ENCODE measurements at regions not wholly inside any gene's neighbourhood (a gene's known extent, or its start where the extent isn't known, plus 50 kb on each side); places are given as distances from the start of the nearest gene placed in this dataset.

GRCh38 chr3:168161696-168162095, 66.0 kb upstream of the GOLIM4 start:
- Histone ChIP-seq H3K9me2 (replicated peaks; ENCODE audit: insufficient read depth, low read length) (no peaks in the 10 kb centered on the region), H3K4me2 (ENCODE audit: low read depth, low read length, poor library complexity, severe bottlenecking) (no peak overlapping the region), H3K36me3 (ENCODE audit: low read length) (no peaks in the 10 kb centered on the region), H2AFZ (ENCODE audit: low read depth, low read length, severe bottlenecking) (no peak overlapping the region), H3K79me2 (ENCODE audit: insufficient read depth, low read length) (no peaks in the 10 kb centered on the region), H3F3A (ENCODE audit: insufficient read depth) (no peaks in the 10 kb centered on the region), H3K27ac (ENCODE audit: low read depth, low read length) (no peak overlapping the region), H3K27me3 (ENCODE audit: low read length) (no peaks in the 10 kb centered on the region), H3K4me3 (ENCODE audit: insufficient read depth, low read length, poor library complexity, severe bottlenecking) (no peak overlapping the region), H3K9me3 (ENCODE audit: insufficient read depth, low read length) (no peaks in the 10 kb centered on the region), H3K9ac (ENCODE audit: low read length) (no peak overlapping the region), H4K20me1 (ENCODE audit: low read depth, low read length) (no peaks in the 10 kb centered on the region)
- TF ChIP-seq, protein P1, sequence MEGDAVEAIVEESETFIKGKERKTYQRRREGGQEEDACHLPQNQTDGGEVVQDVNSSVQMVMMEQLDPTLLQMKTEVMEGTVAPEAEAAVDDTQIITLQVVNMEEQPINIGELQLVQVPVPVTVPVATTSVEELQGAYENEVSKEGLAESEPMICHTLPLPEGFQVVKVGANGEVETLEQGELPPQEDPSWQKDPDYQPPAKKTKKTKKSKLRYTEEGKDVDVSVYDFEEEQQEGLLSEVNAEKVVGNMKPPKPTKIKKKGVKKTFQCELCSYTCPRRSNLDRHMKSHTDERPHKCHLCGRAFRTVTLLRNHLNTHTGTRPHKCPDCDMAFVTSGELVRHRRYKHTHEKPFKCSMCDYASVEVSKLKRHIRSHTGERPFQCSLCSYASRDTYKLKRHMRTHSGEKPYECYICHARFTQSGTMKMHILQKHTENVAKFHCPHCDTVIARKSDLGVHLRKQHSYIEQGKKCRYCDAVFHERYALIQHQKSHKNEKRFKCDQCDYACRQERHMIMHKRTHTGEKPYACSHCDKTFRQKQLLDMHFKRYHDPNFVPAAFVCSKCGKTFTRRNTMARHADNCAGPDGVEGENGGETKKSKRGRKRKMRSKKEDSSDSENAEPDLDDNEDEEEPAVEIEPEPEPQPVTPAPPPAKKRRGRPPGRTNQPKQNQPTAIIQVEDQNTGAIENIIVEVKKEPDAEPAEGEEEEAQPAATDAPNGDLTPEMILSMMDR (IDR thresholded peaks at IDR 0.05; ENCODE audit: insufficient read depth, low read length, poor library complexity, severe bottlenecking) = no peak
- TF ChIP-seq EZH2phosphoT487 (conservative IDR thresholded peaks at IDR 0.05; ENCODE audit: low read length) = no peak

GRCh38 chr3:168157903-168158302, 62.2 kb upstream of the GOLIM4 start:
- H2AFZ ChIP-seq (ENCODE audit: low read depth, low read length, severe bottlenecking) = no peak overlapping the region
- TF ChIP-seq, protein P1 (IDR thresholded peaks at IDR 0.05; ENCODE audit: insufficient read depth, low read length, poor library complexity, severe bottlenecking) = no peak
- no peak for TF ChIP-seq EZH2phosphoT487 (conservative IDR thresholded peaks at IDR 0.05; ENCODE audit: low read length)
- H3K9me2 ChIP-seq (replicated peaks; ENCODE audit: insufficient read depth, low read length) = no peaks in the 10 kb centered on the region
- no peaks in the 10 kb centered on the region for H3K79me2 ChIP-seq (ENCODE audit: insufficient read depth, low read length)
- H3K4me2 ChIP-seq (ENCODE audit: low read depth, low read length, poor library complexity, severe bottlenecking) = no peak overlapping the region
- no peaks in the 10 kb centered on the region for H3F3A ChIP-seq (ENCODE audit: insufficient read depth)
- H3K27ac ChIP-seq (ENCODE audit: low read depth, low read length) = no peak overlapping the region
- H3K9ac ChIP-seq (ENCODE audit: low read length) = no peak overlapping the region
- H3K36me3 ChIP-seq (ENCODE audit: low read length) = no peaks in the 10 kb centered on the region
- peaks cover 2% of the 10 kb centered on the region; the same call in 1 of the 2 replicates for H3K9me3 ChIP-seq (ENCODE audit: insufficient read depth, low read length)
- no peaks in the 10 kb centered on the region for H4K20me1 ChIP-seq (ENCODE audit: low read depth, low read length)
- H3K4me3 ChIP-seq (ENCODE audit: insufficient read depth, low read length, poor library complexity, severe bottlenecking) = no peak overlapping the region
- no peaks in the 10 kb centered on the region for H3K27me3 ChIP-seq (ENCODE audit: low read length)

- no peak overlapping the region for H3K4me2 ChIP-seq (ENCODE audit: low read depth, low read length, poor library complexity, severe bottlenecking)
- H3K27me3 ChIP-seq (ENCODE audit: low read length) = no peaks in the 10 kb centered on the region
- no peaks in the 10 kb centered on the region for H3F3A ChIP-seq (ENCODE audit: insufficient read depth)
- no peak overlapping the region for H2AFZ ChIP-seq (ENCODE audit: low read depth, low read length, severe bottlenecking)
- H3K4me3 ChIP-seq (ENCODE audit: insufficient read depth, low read length, poor library complexity, severe bottlenecking) = no peak overlapping the region
- H3K9me2 ChIP-seq (replicated peaks; ENCODE audit: insufficient read depth, low read length) = no peaks in the 10 kb centered on the region
- H3K9me3 ChIP-seq (ENCODE audit: insufficient read depth, low read length) = peaks cover 7% of the 10 kb centered on the region; the same call in 1 of the 2 replicates
- no peaks in the 10 kb centered on the region for H3K79me2 ChIP-seq (ENCODE audit: insufficient read depth, low read length)
- H4K20me1 ChIP-seq (ENCODE audit: low read depth, low read length) = no peaks in the 10 kb centered on the region
- no peak overlapping the region for H3K9ac ChIP-seq (ENCODE audit: low read length)
- H3K36me3 ChIP-seq (ENCODE audit: low read length) = no peaks in the 10 kb centered on the region
- TF ChIP-seq, protein P1 (IDR thresholded peaks at IDR 0.05; ENCODE audit: insufficient read depth, low read length, poor library complexity, severe bottlenecking) = no peak
- TF ChIP-seq EZH2phosphoT487 (conservative IDR thresholded peaks at IDR 0.05; ENCODE audit: low read length) = no peak
- no peak overlapping the region for H3K27ac ChIP-seq (ENCODE audit: low read depth, low read length)
These were observed 61.5 kb upstream of the GOLIM4 start for GRCh38 chr3:168157099-168157700.
